ENCODE measurements at regions not wholly inside any gene's neighbourhood (a gene's known extent, or its start where the extent isn't known, plus 50 kb on each side); places are given as distances from the start of the nearest gene placed in this dataset.

DNA sequence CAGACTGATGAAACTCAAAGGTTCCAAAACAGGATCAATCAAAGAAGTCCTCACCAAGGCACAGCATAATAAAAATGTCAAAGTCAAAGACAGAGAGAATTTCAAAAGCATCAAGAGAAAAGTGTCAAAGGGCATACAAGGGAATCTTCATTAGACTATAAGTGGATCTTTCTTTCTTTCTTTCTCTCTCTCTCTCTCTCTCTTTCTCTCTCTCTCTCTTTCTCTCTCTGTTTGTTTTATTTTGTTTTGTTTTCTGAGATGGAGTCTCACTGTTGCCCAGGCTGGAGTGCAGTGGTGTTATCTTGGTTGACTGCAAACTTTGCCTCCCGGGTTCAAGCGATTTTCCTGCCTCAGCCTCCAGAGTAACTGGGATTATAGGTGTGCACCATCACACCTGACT, 148.3 kb upstream of the CD180 start:
- H3K36me3 ChIP-seq (ENCODE audit: control insufficient read depth in 1 of 2, insufficient read depth in 2 of 2, low read depth in 1 of 2, low read length in 2 of 2): no peaks in the 10 kb centered on the region
- no peak overlapping the region for H2BK120ac ChIP-seq (ENCODE audit: low read depth, low read length)
- no peak overlapping the region for H3K23ac ChIP-seq (ENCODE audit: low read length in 2 of 2)
- no peak overlapping the region for H2AFZ ChIP-seq (ENCODE audit: low read depth, low read length)
- WGBS: no CpG with 5 or more reads among the region's 2 CpGs
- H3K4me3 ChIP-seq (ENCODE audit: insufficient read depth in 1 of 2, low read depth in 1 of 2, low read length in 2 of 2): no peak overlapping the region
- H3K4me2 ChIP-seq (ENCODE audit: low read length, poor library complexity, severe bottlenecking): no peak overlapping the region
- no peak overlapping the region for H3K27ac ChIP-seq (ENCODE audit: low read length, poor library complexity, severe bottlenecking)
- no peak overlapping the region for H3K4ac ChIP-seq (ENCODE audit: low read depth in 1 of 2, low read length in 2 of 2)
- H3K27me3 ChIP-seq (ENCODE audit: control insufficient read depth in 1 of 2, insufficient read depth in 1 of 2, low read length in 2 of 2): peaks cover 0 to 6% of the 10 kb centered on the region in 2 experiments
- H3K18ac ChIP-seq (ENCODE audit: low read depth in 1 of 2, low read length in 2 of 2): no peak overlapping the region
- H3K9me3 ChIP-seq (ENCODE audit: control insufficient read depth, low read length): peaks cover 6% of the 10 kb centered on the region
- H2BK15ac ChIP-seq (ENCODE audit: low read depth, poor library complexity, severe bottlenecking): no peak overlapping the region
- H4K8ac ChIP-seq (ENCODE audit: low read length): no peak overlapping the region
- no peak for DNase-seq
- H4K91ac ChIP-seq (ENCODE audit: low read length): no peak overlapping the region
- H2BK12ac ChIP-seq (ENCODE audit: low read length in 2 of 2): no peak overlapping the region
- no peaks in the 10 kb centered on the region for H3K4me1 ChIP-seq (ENCODE audit: control insufficient read depth, insufficient read depth, low read depth, low read length)
- H3K14ac ChIP-seq (ENCODE audit: low read length in 2 of 2): no peak overlapping the region
- H2AK5ac ChIP-seq (ENCODE audit: low read length, severe bottlenecking): no peak overlapping the region
- no peak overlapping the region for H3K9ac ChIP-seq (ENCODE audit: low read length)
- no peaks in the 10 kb centered on the region for H3K79me1 ChIP-seq (replicated peaks; ENCODE audit: low read length, poor library complexity, severe bottlenecking)
- H2BK5ac ChIP-seq (ENCODE audit: low read depth, low read length, poor library complexity, severe bottlenecking): no peak overlapping the region

DNA sequence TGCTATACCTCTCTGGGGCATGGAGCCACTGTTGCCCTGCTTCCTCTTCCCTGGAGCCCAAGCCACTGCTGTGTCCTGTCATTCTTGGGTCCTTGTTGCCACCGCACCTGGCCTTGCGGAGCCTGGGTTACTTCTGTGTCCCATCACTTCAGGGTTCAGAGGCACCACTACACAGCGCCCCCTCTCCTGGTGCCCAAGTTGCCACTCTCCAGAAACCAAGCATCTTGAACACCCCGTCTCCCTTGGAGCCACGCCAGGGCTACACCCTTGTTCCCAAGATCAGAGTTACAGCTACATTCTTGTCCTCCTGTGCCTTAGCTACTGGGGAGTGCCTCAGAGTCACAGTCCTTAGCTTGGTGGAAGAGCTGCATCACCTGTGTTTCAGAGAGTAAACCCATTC, 147.2 kb upstream of the CD180 start:
- peaks cover 0 to 6% of the 10 kb centered on the region in 2 experiments for H3K27me3 ChIP-seq (ENCODE audit: control insufficient read depth in 1 of 2, insufficient read depth in 1 of 2, low read length in 2 of 2)
- no peak overlapping the region for H2AK5ac ChIP-seq (ENCODE audit: low read length, severe bottlenecking)
- no peak overlapping the region for H3K4ac ChIP-seq (ENCODE audit: low read depth in 1 of 2, low read length in 2 of 2)

DNA sequence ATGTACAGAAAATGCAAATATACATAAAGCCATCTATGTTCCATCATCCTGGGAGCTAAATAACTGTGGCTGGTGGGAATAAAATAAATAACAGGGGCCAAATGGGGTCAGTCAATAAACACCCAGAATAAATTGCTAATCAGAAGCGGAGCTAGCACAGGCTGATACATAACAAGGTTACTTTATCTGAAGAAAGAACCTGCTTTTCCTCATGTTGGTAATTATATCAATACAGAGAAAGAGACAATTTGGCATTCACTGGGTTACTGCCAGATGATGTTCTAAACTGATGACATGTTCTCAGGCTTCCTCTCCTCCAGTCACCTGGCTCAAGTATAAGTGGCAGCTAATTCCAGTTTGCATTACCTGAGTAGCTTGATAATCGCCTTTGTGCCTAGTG, 144.9 kb upstream of the CD180 start:
- H3K9me3 ChIP-seq (ENCODE audit: control insufficient read depth, low read length): peaks cover 6% of the 10 kb centered on the region
- no peaks in the 10 kb centered on the region for H3K36me3 ChIP-seq (ENCODE audit: control insufficient read depth in 1 of 2, insufficient read depth in 2 of 2, low read depth in 1 of 2, low read length in 2 of 2)
- no peak overlapping the region for H2AFZ ChIP-seq (ENCODE audit: low read depth, low read length)
- no peak overlapping the region for H3K23ac ChIP-seq (ENCODE audit: low read length in 2 of 2)
- no peak overlapping the region for H3K9ac ChIP-seq (ENCODE audit: low read length)
- no peaks in the 10 kb centered on the region for H3K4me1 ChIP-seq (ENCODE audit: control insufficient read depth, insufficient read depth, low read depth, low read length)
- H3K4me2 ChIP-seq (ENCODE audit: low read length, poor library complexity, severe bottlenecking): no peak overlapping the region
- no peaks in the 10 kb centered on the region for H3K79me1 ChIP-seq (replicated peaks; ENCODE audit: low read length, poor library complexity, severe bottlenecking)
- H4K8ac ChIP-seq (ENCODE audit: low read length): no peak overlapping the region
- peaks cover 0 to 6% of the 10 kb centered on the region in 2 experiments for H3K27me3 ChIP-seq (ENCODE audit: control insufficient read depth in 1 of 2, insufficient read depth in 1 of 2, low read length in 2 of 2)
- no peak overlapping the region for H3K4ac ChIP-seq (ENCODE audit: low read depth in 1 of 2, low read length in 2 of 2)
- no peak overlapping the region for H2BK120ac ChIP-seq (ENCODE audit: low read depth, low read length)
- H3K14ac ChIP-seq (ENCODE audit: low read length in 2 of 2): no peak overlapping the region
- WGBS: 78% methylated on average over 1 of the region's 2 CpGs
- no peak overlapping the region for H3K18ac ChIP-seq (ENCODE audit: low read depth in 1 of 2, low read length in 2 of 2)
- H4K91ac ChIP-seq (ENCODE audit: low read length): no peak overlapping the region
- no peak overlapping the region for H2BK15ac ChIP-seq (ENCODE audit: low read depth, poor library complexity, severe bottlenecking)
- no peak overlapping the region for H2AK5ac ChIP-seq (ENCODE audit: low read length, severe bottlenecking)
- peak overlapping the region in 1 of 2 experiments; percentile 30 for H2BK12ac ChIP-seq (ENCODE audit: low read length in 2 of 2)
- no peak overlapping the region for H2BK5ac ChIP-seq (ENCODE audit: low read depth, low read length, poor library complexity, severe bottlenecking)
- H3K27ac ChIP-seq (ENCODE audit: low read length, poor library complexity, severe bottlenecking): no peak overlapping the region
- H3K4me3 ChIP-seq (ENCODE audit: insufficient read depth in 1 of 2, low read depth in 1 of 2, low read length in 2 of 2): no peak overlapping the region
- DNase-seq: no peak

More for the DNA sequence above, 147.2 kb upstream of the CD180 start:
- H2BK5ac ChIP-seq (ENCODE audit: low read depth, low read length, poor library complexity, severe bottlenecking): no peak overlapping the region
- H2BK15ac ChIP-seq (ENCODE audit: low read depth, poor library complexity, severe bottlenecking): no peak overlapping the region
- no peak overlapping the region for H3K9ac ChIP-seq (ENCODE audit: low read length)
- no peak overlapping the region for H2AFZ ChIP-seq (ENCODE audit: low read depth, low read length)
- H3K4me3 ChIP-seq (ENCODE audit: insufficient read depth in 1 of 2, low read depth in 1 of 2, low read length in 2 of 2): no peak overlapping the region
- DNase-seq: no peak
- no peak overlapping the region for H4K8ac ChIP-seq (ENCODE audit: low read length)
- H3K9me3 ChIP-seq (ENCODE audit: control insufficient read depth, low read length): peaks cover 6% of the 10 kb centered on the region
- no peaks in the 10 kb centered on the region for H3K79me1 ChIP-seq (replicated peaks; ENCODE audit: low read length, poor library complexity, severe bottlenecking)
- H3K14ac ChIP-seq (ENCODE audit: low read length in 2 of 2): no peak overlapping the region
- no peak overlapping the region for H3K4me2 ChIP-seq (ENCODE audit: low read length, poor library complexity, severe bottlenecking)
- H2BK120ac ChIP-seq (ENCODE audit: low read depth, low read length): no peak overlapping the region
- H2BK12ac ChIP-seq (ENCODE audit: low read length in 2 of 2): no peak overlapping the region
- H3K18ac ChIP-seq (ENCODE audit: low read depth in 1 of 2, low read length in 2 of 2): no peak overlapping the region
- H4K91ac ChIP-seq (ENCODE audit: low read length): no peak overlapping the region
- no peak overlapping the region for H3K23ac ChIP-seq (ENCODE audit: low read length in 2 of 2)
- H3K36me3 ChIP-seq (ENCODE audit: control insufficient read depth in 1 of 2, insufficient read depth in 2 of 2, low read depth in 1 of 2, low read length in 2 of 2): no peaks in the 10 kb centered on the region
- WGBS: 92% methylated on average over 5 of the region's 5 CpGs
- H3K27ac ChIP-seq (ENCODE audit: low read length, poor library complexity, severe bottlenecking): no peak overlapping the region
- no peaks in the 10 kb centered on the region for H3K4me1 ChIP-seq (ENCODE audit: control insufficient read depth, insufficient read depth, low read depth, low read length)

DNA sequence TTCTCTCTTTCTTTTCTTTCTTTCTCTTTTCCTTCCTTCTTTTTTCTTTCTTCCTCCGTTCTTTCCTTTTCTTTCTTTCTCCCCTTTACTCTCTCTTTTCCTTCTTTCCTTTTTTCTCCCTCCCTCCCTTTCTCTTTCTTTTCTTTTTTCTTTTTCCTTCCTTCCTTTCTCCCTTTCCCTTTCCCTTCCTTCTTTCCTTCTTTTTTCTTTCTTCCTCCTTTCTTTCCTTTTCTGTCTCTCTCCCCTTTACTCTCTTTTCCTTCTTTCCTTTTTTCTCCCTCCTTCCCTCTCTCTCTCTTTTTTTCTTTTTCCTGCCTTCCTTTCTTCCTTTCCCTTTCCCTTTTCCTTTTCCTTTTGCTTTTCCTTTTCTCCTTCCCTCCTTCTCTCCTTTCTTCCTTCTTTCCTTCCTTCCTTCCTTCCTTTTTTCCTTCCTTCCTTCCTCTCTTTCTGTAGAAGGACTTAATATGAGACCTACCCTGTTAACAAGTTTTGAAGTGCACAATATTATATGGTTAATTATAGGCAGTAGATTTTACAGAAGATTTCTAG, 142.7 kb upstream of the CD180 start:
- Histone ChIP-seq H2BK5ac (ENCODE audit: low read depth, low read length, poor library complexity, severe bottlenecking) (no peak overlapping the region), H4K8ac (ENCODE audit: low read length) (no peak overlapping the region), H2AFZ (ENCODE audit: low read depth, low read length) (no peak overlapping the region), H3K4me2 (ENCODE audit: low read length, poor library complexity, severe bottlenecking) (no peak overlapping the region), H3K18ac (ENCODE audit: low read depth in 1 of 2, low read length in 2 of 2) (no peak overlapping the region), H3K4me3 (ENCODE audit: insufficient read depth in 1 of 2, low read depth in 1 of 2, low read length in 2 of 2) (no peak overlapping the region), H3K14ac (ENCODE audit: low read length in 2 of 2) (no peak overlapping the region), H2BK120ac (ENCODE audit: low read depth, low read length) (no peak overlapping the region), H3K23ac (ENCODE audit: low read length in 2 of 2) (no peak overlapping the region), H3K9ac (ENCODE audit: low read length) (no peak overlapping the region), H3K4ac (ENCODE audit: low read depth in 1 of 2, low read length in 2 of 2) (no peak overlapping the region), H3K27me3 (ENCODE audit: control insufficient read depth in 1 of 2, insufficient read depth in 1 of 2, low read length in 2 of 2) (peaks cover 0 to 6% of the 10 kb centered on the region in 2 experiments), H3K27ac (ENCODE audit: low read length, poor library complexity, severe bottlenecking) (no peak overlapping the region), H2BK12ac (ENCODE audit: low read length in 2 of 2) (no peak overlapping the region), H3K4me1 (ENCODE audit: control insufficient read depth, insufficient read depth, low read depth, low read length) (no peaks in the 10 kb centered on the region), H4K91ac (ENCODE audit: low read length) (no peak overlapping the region), H2AK5ac (ENCODE audit: low read length, severe bottlenecking) (no peak overlapping the region), H3K36me3 (ENCODE audit: control insufficient read depth in 1 of 2, insufficient read depth in 2 of 2, low read depth in 1 of 2, low read length in 2 of 2) (no peaks in the 10 kb centered on the region), H3K9me3 (ENCODE audit: control insufficient read depth, low read length) (no peaks in the 10 kb centered on the region), H3K79me1 (replicated peaks; ENCODE audit: low read length, poor library complexity, severe bottlenecking) (no peaks in the 10 kb centered on the region), H2BK15ac (ENCODE audit: low read depth, poor library complexity, severe bottlenecking) (no peak overlapping the region)
- no peak for DNase-seq
- 91% methylated on average over 1 of the region's 1 CpG for WGBS
